GM21529 (cell line): ENCODE measurements at regions not wholly inside any gene's neighbourhood (a gene's known extent, or its start where the extent isn't known, plus 50 kb on each side); places are given as distances from the start of the nearest gene placed in this dataset.

Source experiments
- ATAC-seq: cut with Tn5 transposase; IDR thresholded peaks from one replicate; pipeline ENCODE4 v1.9.1; 2021; ENCODE audit not compliant: unreplicated experiment

DNA sequence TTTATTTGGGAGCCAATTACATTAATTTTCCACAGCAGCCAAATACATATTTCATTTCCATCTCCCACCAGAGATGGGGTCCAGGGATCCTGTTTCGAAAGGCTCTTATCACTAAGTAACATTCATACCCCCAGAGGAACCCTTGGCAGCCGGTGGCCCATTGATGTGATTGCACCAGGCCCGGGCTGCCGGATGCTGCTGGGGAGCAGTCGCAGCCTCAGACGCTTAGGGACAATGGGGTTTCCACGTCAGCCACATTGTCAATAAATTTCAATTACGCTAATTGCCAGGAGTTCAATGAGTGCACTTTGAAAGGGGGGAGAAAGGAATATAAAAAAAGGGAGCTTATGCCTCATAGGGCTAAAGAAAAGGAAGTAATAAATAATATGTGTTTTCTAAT is 478.8 kb upstream of the ADAMTS16 start:
- ATAC-seq = no peak

DNA sequence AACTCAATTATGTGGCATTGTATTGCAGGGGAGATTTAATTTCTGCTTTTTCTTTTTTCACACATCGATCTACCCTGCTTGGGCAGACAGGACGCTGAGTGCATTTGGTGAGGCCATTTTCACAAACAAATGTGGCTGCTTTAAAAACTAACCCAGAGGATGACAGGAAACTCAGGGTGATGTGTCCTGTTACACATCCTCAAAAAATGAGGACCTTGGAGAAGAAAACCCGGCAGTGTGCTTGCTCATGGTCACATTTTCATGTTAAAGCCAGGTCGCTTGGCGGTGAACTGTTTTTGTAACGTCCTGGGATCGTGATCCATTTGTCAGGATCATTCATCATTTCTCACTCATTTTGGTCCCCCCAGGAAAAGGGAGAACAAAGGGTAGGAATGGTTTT is 478.3 kb upstream of the ADAMTS16 start:
- no peak for ATAC-seq

DNA sequence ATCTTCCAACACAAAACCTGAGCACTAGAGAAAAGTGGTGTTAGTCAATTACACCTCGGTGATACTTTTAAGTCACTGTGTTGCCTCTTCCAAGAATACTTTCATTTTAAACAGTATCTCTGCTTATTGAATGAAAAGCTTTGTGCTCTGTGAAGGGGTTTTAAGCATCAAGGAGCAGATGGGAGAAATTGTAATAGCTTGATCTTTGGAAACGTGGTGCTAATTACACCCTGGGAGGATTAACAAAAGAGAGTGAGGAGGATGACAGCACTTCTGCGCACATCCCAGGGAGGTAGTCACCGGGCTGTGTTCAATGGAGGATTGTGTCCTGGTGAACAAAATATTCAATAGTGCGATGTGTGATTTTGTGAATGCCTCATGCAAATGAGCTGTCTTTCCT is 477.4 kb upstream of the ADAMTS16 start:
- no peak for ATAC-seq

DNA sequence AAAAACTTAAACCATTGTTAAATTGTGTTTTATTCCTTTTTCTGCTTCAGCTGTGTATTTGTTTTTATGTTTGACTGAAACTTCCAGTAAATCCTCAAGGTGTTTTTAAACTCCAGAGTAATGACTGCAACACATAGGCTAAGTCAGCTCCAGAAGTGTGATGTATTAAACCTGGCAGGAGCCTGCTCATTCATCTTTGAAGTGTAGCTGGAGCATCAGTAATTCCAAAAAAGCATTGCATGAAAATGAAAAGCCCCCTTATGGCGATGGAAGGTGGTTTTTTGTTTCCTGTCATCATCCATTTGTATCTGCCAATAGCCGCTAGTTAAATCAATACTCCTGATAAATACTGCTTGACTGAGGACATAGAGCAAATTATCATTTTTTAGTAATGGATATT is 474.2 kb upstream of the ADAMTS16 start:
- ATAC-seq = no peak

DNA sequence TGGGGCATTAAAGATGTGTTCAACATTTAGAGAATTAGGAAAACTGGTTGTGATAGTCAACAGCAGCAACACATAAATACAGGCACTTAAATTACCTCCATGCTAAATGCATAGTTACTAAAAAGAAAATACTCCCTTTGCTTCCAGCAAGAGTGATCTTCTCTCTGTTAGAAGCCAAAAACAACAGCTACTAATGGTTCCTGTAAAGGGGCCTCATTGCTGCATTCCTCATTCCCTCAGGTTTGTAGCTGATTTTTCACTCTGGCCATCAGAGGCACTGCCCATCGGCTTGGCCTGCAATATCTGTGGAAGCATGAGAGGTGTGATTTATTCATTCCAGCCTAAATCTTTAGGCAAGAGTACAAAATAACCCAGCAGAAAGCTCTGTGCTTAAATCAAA is 466.0 kb upstream of the ADAMTS16 start:
- ATAC-seq = no peak

DNA sequence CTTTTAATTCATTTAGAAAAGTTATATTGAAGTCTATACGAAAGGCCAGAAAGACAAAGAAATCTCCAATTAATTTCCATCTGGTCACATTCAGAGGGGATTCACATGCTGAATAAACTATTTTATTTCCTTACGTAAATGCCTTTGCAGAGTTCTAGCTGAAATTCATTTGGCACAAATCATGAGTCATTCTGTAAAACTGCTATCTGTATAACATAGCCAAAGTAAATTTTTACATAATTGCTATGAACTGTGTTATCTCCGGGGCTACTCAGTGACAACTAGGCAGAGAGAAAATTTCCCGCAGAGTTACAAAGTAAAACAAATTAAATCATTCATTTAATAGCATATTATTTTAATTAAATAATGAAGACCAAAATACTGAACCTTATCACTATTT is 463.2 kb upstream of the ADAMTS16 start:
- no peak for ATAC-seq

DNA sequence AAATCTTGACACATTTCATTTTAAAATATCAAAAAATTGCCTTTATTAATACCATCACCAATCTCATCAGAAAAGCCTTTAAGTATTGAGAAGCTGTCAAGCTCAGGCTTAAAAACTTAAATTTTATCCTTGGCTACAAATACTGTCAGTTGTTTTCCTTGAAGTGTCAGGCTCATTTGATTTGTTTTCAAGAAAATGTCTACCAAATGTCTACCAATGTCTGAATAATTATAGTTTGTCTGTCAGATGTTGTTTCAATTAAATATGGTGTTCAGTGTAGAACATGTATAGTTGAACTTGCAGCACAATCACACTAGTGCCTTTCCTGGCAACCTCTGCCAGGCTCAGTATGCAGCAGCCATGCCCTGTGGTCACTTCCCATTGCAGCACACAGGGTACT is 455.2 kb upstream of the ADAMTS16 start:
- no peak for ATAC-seq

DNA sequence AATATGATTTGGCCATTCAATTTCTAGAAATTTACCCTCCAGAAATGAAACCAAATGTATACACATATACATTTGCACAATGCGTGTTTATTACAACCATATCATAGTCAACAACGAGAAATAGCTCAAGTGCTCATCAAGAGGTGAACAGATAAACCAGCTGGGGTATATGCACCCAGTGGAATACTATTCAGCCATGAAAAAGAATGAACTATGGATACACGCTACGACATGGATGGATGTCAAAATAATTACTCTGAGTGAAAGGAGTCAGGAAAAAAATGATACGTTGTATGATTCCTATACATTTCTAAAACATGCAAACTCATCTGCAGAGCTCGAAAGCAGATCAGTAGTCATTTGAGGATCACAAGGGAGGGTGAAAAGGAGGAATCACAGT is 441.5 kb upstream of the ADAMTS16 start:
- ATAC-seq = no peak

DNA sequence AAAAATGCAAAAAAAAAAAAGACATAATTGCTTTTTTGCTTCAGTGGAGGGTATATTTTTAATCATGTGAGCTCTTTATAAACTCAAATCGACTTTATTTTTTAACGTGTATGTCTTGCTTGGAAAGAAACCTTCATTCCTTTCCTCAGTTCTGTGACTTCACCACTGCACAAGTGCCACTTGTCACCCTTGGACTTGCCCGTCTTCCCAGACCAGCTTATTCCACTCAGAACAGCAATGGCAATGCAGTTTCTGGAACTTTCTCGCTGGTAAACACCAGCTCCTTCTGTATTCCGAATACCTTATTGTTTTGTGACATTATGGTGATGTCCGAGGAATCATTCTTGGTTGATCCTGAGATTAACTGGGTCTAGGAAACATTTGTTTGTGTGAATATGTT is 440.5 kb upstream of the ADAMTS16 start:
- no peak for ATAC-seq

DNA sequence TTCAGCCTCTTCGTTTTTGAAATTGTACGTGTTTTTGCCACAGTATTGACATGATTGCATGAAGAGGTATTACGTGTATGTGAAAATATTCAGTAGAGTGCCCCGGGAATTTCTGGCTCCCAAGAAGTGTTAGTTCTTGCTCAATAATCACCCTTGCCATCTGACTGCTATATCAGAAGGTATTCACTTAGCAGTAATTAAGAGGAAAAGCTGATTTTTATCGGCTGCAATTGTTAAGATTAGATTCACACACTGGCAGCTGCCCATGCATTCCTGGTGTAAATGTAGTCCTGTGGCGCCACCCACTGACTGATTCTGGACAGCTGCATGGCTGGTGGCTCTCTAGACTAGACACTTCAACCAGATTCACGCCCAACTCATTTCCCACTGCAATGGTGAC is 440.1 kb upstream of the ADAMTS16 start:
- ATAC-seq = no peak

DNA sequence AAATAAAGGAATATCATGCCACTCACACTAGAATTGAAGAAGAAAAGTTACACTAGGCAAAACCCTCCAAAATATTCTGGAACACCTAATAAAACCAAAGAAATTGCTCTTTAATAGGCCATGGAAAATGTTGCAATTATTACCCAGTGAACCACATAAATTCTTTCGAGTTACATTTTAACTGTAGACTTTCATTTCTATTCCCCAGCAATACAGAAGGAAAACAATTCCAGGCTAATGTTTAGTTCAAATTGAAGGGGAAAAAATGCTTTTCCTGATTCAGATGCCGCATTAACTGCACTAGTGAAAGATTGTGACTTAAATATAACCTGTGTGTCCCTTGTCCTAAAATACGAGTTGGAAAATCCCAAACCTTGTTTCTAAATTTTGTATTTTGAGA is 439.3 kb upstream of the ADAMTS16 start:
- ATAC-seq = no peak

DNA sequence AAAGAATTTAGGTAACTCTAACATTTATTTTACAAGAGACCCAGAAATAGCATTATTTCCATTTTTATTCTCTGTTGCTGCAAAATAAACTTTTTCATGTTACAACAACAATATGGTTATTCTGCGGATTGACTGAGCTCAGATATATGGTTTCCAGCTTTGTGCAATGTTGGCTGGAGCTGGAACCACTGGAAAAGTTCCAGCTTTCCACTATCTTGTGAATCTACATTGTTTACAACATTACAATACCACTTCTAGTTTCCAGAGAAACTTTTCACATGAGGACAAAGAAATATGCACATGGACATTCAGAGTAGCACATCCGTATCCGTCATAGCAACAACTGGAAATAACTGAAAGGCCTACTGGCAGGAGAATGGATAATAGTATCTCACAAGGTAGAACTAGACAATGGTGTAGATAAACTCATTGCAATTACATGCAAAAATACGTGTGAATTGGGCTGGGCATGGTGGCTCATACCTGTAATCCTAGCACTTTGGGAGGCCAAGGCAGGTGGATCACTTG is 436.1 kb upstream of the ADAMTS16 start:
- no peak for ATAC-seq

DNA sequence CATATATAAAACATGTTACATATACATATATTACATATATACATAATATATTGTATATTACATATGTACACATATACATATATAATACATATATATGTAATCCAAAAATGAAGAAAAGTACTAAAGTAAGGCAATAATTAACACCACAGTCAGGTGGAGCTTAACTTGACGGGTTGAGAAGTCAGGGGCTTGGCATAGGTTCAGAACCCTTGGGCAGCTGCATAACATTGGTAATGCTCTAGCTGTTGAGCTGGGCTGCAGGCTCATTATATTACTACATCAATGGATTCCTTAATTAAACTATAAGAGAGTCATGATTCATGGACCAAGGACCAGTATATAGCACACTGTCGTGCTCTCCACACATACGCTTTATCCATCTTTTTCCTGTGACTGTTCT is 435.2 kb upstream of the ADAMTS16 start:
- ATAC-seq = no peak

DNA sequence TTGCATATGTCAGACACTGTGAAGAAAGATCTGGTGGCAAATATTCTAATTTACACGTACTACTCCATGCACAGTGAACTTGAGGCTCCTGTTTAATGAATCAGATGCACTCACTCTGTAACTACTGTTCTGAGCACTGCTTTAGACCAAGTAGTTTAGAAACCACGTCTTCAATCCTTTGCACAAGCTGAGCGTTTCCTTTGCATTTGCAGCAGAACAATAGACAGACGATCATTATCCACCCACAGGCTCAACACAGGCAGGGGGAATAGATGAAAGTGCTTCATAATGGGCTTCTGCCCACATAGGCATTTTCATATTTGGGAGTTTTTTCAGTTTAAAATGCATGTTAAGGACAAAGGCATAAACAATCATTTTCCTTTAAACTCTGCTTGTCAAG is 423.3 kb upstream of the ADAMTS16 start:
- no peak for ATAC-seq

DNA sequence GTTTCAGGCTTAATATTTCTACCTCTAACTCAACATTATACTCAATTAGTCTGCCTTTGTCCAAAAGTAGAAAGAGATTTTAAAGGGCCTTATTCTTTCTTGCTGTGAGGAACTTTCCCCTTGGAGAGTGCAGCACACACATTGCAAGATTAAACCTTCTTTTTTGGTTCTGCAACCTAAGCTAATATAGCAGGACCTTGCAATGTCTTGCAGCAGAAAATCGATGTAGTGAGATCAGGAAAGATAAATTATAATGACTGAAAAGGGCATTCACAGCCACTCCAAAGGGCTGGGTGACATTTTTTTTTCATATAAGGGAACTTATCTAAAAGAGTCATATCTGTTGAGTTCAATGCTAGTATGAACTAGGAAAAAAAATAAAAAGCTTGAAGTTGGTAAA is 422.7 kb upstream of the ADAMTS16 start:
- no peak for ATAC-seq

DNA sequence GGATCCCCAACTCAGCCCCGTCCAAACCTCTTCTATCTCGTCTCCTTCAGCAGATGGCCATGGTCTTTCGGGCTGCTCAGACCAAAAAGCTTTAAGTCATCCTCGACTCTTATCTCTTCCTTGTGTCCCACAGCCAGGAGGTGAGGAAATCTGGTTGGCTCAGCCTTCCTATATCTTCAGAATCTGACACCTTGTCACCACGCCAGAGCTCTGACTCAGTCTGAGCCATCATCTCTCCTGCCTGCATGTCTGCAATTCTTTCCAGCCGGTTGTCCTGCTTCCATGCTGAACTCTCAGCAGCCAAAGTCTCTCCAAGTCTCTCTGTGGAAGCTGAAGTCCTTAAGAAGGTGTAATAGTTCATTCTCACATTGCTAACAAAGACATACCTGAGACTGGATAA is 419.3 kb upstream of the ADAMTS16 start:
- ATAC-seq = no peak

DNA sequence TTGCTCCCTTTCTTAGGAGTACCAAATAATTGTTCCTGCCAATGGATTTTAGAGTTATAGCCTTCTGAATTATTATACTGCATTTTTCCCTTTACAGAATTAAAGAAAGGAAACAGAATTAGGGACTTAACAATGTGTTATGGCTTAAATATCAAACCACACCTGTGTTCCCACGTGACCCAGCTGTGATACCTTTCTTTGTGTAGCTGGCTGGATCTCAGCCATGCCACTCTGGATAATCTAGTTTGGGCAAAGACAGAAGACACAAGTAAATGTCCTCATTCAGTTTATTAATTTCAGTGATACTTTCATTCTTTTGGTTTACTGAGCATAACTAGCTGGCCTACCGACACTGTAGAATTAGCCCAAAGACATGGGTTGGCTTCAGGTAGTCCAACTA is 417.2 kb upstream of the ADAMTS16 start:
- ATAC-seq = no peak

DNA sequence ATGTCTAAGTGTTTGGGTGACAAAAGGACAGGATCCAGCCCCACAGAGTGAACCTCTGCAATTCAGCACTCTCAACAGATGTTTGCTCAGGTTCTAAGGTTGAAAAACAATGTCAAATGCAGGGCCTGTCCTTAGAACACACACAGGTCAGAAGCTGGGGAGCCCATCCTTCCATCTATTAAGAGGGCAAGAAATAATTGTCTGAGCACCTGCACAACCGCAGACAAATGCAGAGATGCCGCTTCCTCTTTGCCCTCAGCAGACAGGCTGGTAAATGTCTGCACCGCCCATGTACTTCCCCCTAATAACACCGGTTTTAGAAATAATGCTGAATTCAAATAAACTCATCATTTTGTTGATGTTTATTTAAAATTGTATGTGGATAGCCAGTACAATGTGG is 414.5 kb upstream of the ADAMTS16 start:
- no peak for ATAC-seq

DNA sequence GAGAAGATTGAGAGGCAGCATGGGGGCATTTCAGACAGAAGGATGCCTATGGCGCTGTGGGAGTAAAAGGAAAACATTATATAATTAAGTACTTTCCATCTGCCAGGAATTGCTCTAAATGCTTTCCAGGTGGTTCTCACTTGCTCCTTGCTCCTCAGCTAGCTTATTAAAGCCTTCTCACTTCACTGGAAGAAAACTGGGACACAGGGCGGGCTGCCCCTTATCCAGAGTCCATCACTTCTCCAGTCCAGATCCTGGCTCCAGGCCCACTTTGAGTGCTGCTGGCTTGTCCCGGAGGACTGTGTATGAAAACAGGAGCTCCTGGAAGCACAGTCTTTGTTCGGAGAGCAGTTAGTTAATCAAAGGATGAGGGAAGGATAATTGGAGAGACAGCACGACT is 409.9 kb upstream of the ADAMTS16 start:
- no peak for ATAC-seq

DNA sequence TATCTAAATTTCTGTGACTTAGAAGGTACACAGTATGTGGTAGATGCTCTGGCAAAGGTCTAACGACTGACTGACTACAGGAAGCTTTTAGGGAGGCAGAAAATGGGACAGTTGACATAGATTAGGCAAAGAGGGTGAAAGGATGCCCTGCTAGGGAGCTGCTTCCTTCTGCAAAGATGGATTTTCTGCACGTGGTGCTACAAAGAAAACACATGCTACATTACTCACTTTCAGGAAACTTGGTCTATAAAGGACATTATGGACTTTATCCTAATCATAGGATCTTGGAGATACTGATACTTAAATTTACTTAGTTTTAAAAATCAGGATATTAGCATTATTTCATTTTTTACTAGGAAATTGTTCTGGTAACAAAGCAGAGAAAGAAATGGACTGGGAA is 405.8 kb upstream of the ADAMTS16 start:
- ATAC-seq = no peak

DNA sequence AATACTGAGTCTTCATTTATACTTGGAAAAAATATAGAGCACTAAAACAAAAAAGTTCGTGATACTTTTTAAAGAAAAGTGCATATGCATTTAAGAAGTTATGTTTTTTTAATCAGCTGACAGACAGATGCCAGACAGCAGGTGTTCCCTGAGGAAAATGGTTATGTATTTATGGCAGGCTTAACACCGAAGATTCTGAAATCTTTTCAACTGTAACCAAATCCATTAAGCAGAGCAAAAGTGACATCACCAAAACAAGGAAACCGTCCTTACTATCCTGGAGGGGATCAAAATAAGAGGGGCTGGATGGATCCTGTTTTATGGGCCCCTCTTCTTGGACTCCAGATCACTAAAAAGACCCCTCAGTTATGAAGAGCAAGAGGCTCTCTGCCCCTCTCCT is 404.9 kb upstream of the ADAMTS16 start:
- ATAC-seq = no peak

DNA sequence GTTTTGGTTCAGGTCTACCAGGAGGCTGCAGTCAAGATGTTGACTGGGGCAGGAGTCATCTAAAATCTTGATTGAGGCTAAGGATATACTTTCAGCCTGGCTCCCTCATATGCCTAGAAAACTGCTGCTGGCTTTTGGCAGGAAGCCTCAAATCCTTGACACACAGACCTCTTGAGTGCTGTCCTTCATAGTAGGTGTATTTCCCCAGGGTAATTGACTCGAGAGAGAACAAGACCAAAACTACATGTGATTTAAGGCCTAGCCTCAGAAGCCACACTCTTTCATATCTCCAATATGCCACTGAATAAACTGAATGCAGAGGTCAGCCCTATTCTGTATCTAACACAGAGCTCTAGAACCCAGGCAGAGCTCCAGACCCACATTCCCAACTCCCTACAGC is 402.3 kb upstream of the ADAMTS16 start:
- no peak for ATAC-seq

DNA sequence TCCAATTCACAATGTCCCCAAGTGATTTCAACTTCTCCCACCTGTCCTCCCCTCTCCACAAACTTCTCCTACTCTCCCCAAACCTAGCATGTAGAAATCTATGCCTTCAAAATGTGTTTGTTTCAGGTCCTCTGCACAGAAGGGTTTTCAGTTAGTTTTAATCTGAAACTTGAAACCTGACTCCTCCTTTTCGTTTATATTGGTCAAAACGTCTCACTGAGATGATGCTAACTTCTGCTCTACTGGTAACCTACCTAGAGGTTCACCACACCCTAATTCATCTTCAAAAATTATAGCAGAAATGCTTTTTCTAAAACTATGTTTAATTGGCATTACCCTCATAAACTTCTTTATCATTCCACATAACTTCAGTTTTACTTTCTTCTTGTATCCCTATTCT is 401.8 kb upstream of the ADAMTS16 start:
- ATAC-seq = no peak

DNA sequence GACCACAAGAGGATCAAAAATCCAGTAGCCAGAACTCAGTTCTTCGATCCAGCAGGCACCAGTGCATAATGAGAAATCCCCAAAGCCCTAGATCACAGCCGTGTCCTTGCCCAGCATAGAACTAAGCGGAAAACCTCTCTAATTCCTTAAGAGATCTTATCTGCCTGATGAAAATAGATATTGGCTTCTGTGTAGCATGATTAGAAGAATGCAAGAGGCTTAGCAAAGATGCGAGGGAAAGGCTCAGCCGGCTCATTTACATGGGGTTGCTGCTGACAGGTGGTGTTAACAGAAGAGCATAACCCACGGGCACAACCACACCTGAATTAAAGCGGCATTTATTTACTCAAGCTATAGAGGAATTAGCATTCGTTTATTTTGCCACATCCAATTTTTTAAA is 400.0 kb upstream of the ADAMTS16 start:
- no peak for ATAC-seq
